Naive thymus-derived CD4-positive, alpha-beta T cell (primary cell): ENCODE measurements at regions not wholly inside any gene's neighbourhood (a gene's known extent, or its start where the extent isn't known, plus 50 kb on each side); places are given as distances from the start of the nearest gene placed in this dataset.

Source experiments
- ATAC-seq: fragments of 150-1000 bp; cut with Tn5 transposase; 2 replicates; pipeline ENCODE4 v1.10.0; 2021; ENCODE audit warnings: mild to moderate bottlenecking, moderate library complexity
- CTCF ChIA-PET: fragments of 350-600 bp; sonication (Branson Sonifier 250); formaldehyde crosslinking; loops from one replicate; lab custom pipeline; 2021; ENCODE audit warnings: antibody characterized with exemption; lab: Charles Lee
- POLR2A ChIA-PET: fragments of 350-600 bp; sonication (Branson Sonifier 250); formaldehyde crosslinking; loops from one replicate; lab custom pipeline; 2021; ENCODE audit warnings: antibody characterized with exemption, inconsistent platforms; lab: Charles Lee
- DNase-seq, 9 donors: peaks; one replicate each; pipeline versions ENCODE4 v3.0.0 to v3.0.0-alpha.2; 2020 to 2022; ENCODE audit warnings: mixed read lengths in 1 of 9
- H3K27ac ChIP-seq: one replicate; pipeline ENCODE4 v1.7.0; 2013; ENCODE audit warnings: mild to moderate bottlenecking, low read depth, low read length, moderate library complexity
- H3K27me3 ChIP-seq, 2 donors: one replicate each; pipeline ENCODE4 v1.7.0; 2013; ENCODE audit warnings: low read length in 2 of 2, mild to moderate bottlenecking in 2 of 2, moderate library complexity in 2 of 2; ENCODE audit not compliant: control insufficient read depth in 2 of 2, insufficient read depth in 2 of 2
- H3K36me3 ChIP-seq, 3 experiments: 1 replicate in 2 of 3; 2 replicates in 1 of 3; pipeline ENCODE4 v1.7.0; 2013; ENCODE audit warnings: low read length in 3 of 3, mild to moderate bottlenecking in 3 of 3, moderate library complexity in 1 of 3; ENCODE audit not compliant: insufficient read depth in 3 of 3, control insufficient read depth in 2 of 3
- H3K4me1 ChIP-seq, 2 donors: one replicate each; pipeline ENCODE4 v1.7.0; 2013; ENCODE audit warnings: low read length in 2 of 2, mild to moderate bottlenecking in 2 of 2, moderate library complexity in 1 of 2; ENCODE audit not compliant: control insufficient read depth in 2 of 2, insufficient read depth in 2 of 2
- H3K4me3 ChIP-seq: 2 replicates; pipeline ENCODE4 v1.7.0; 2013; ENCODE audit warnings: mild to moderate bottlenecking, low read length
- H3K9me3 ChIP-seq, 3 experiments: 1 replicate in 2 of 3; 2 replicates in 1 of 3; pipeline ENCODE4 v1.7.0; 2013; ENCODE audit warnings: low read length in 3 of 3; ENCODE audit not compliant: control insufficient read depth in 2 of 3
- H3K27ac Mint-ChIP-seq, 9 donors: one replicate each; pipeline ENCODE4 v1.8.0; 2020 to 2022; ENCODE audit warnings: mixed read lengths in 9 of 9, mild to moderate bottlenecking in 8 of 9, moderate library complexity in 5 of 9, inconsistent platforms in 2 of 9
- H3K27me3 Mint-ChIP-seq, 5 donors: one replicate each; pipeline ENCODE4 v1.8.0; 2021 to 2022; ENCODE audit warnings: mixed read lengths in 5 of 5, mild to moderate bottlenecking in 1 of 5
- H3K36me3 Mint-ChIP-seq, 5 donors: one replicate each; pipeline ENCODE4 v1.8.0; 2020 to 2022; ENCODE audit warnings: mixed read lengths in 5 of 5, mild to moderate bottlenecking in 3 of 5, inconsistent platforms in 1 of 5
- H3K4me1 Mint-ChIP-seq, 7 donors: one replicate each; pipeline ENCODE4 v1.8.0; 2020 to 2022; ENCODE audit warnings: mixed read lengths in 7 of 7, mild to moderate bottlenecking in 3 of 7, inconsistent platforms in 1 of 7
- H3K4me3 Mint-ChIP-seq, 10 donors: one replicate each; pipeline ENCODE4 v1.8.0; 2020 to 2022; ENCODE audit warnings: mild to moderate bottlenecking in 10 of 10, mixed read lengths in 10 of 10, moderate library complexity in 6 of 10, inconsistent platforms in 2 of 10
- H3K9me3 Mint-ChIP-seq, 11 donors: one replicate each; pipeline ENCODE4 v1.8.0; 2020 to 2022; ENCODE audit warnings: mixed read lengths in 11 of 11, mild to moderate bottlenecking in 4 of 11, inconsistent platforms in 1 of 11, moderate library complexity in 1 of 11
- intact Hi-C, 2 donors: fragments of 100-400 bp; cut with micrococcal nuclease; formaldehyde crosslinking; loops; one replicate each; pipeline ENCODE4 v1.15.1; 2023

GRCh38 chr3:1661839-1662238 lies 436.8 kb upstream of the CNTN4 start:
- Histone ChIP-seq H3K9me3 (no peaks in the 10 kb centered on the region), H3K4me1 (no peaks in the 10 kb centered on the region), H3K36me3 (no peaks in the 10 kb centered on the region), H3K4me3 (no peak overlapping the region), H3K27ac (no peak overlapping the region), H3K27me3 (no peaks in the 10 kb centered on the region)
- no peaks in the 10 kb centered on the region for H3K4me1 Mint-ChIP-seq
- DNase-seq, result no peak
- no peak for ATAC-seq
- H3K9me3 Mint-ChIP-seq, result peaks cover 0 to 21% (median 4%) of the 10 kb centered on the region in 11 donors
- ChIA-PET POLR2A (no interaction called here), CTCF (no interaction called here)
- H3K27me3 Mint-ChIP-seq, result no peaks in the 10 kb centered on the region
- intact Hi-C loops, result no loop called here
- no peaks in the 10 kb centered on the region for H3K36me3 Mint-ChIP-seq
- no peak overlapping the region for H3K4me3 Mint-ChIP-seq
- H3K27ac Mint-ChIP-seq, result no peak overlapping the region

- intact Hi-C loops, result no loop called here
- POLR2A ChIA-PET, result no interaction called here
- Mint-ChIP-seq H3K36me3 (no peaks in the 10 kb centered on the region), H3K4me3 (no peak overlapping the region), H3K9me3 (peaks cover 0 to 19% (median 3%) of the 10 kb centered on the region in 11 donors), H3K4me1 (no peaks in the 10 kb centered on the region), H3K27ac (no peak overlapping the region), H3K27me3 (no peaks in the 10 kb centered on the region)
- no peaks in the 10 kb centered on the region for H3K27me3 ChIP-seq
- H3K4me3 ChIP-seq, result no peak overlapping the region
- no peak overlapping the region for H3K27ac ChIP-seq
- no peaks in the 10 kb centered on the region for H3K9me3 ChIP-seq
- CTCF ChIA-PET, result no interaction called here
- DNase-seq (no peak), ATAC-seq (no peak)
- no peaks in the 10 kb centered on the region for H3K4me1 ChIP-seq
- H3K36me3 ChIP-seq, result no peaks in the 10 kb centered on the region
These were observed 434.4 kb upstream of the CNTN4 start for GRCh38 chr3:1664266-1664665.

GRCh38 chr3:1666865-1667264 lies 431.8 kb upstream of the CNTN4 start:
- Mint-ChIP-seq H3K36me3 (no peaks in the 10 kb centered on the region), H3K4me1 (no peaks in the 10 kb centered on the region), H3K4me3 (no peak overlapping the region), H3K27me3 (no peaks in the 10 kb centered on the region), H3K27ac (no peak overlapping the region), H3K9me3 (peaks cover 0 to 14% (median 3%) of the 10 kb centered on the region in 11 donors)
- Histone ChIP-seq H3K36me3 (no peaks in the 10 kb centered on the region), H3K4me3 (no peak overlapping the region), H3K27ac (no peak overlapping the region), H3K4me1 (no peaks in the 10 kb centered on the region), H3K9me3 (no peaks in the 10 kb centered on the region), H3K27me3 (no peaks in the 10 kb centered on the region)
- no peak for ATAC-seq
- ChIA-PET CTCF (no interaction called here), POLR2A (no interaction called here)
- intact Hi-C loops, result no loop called here
- no peak for DNase-seq

- Mint-ChIP-seq H3K27ac (no peak overlapping the region), H3K4me3 (no peak overlapping the region), H3K27me3 (no peaks in the 10 kb centered on the region), H3K36me3 (no peaks in the 10 kb centered on the region), H3K4me1 (no peaks in the 10 kb centered on the region), H3K9me3 (peaks cover 2 to 18% (median 10%) of the 10 kb centered on the region in 11 donors)
- ChIA-PET POLR2A (no interaction called here), CTCF (no interaction called here)
- DNase-seq (no peak), ATAC-seq (no peak)
- Histone ChIP-seq H3K36me3 (no peaks in the 10 kb centered on the region), H3K27ac (no peak overlapping the region), H3K9me3 (no peaks in the 10 kb centered on the region), H3K27me3 (no peaks in the 10 kb centered on the region), H3K4me1 (no peaks in the 10 kb centered on the region), H3K4me3 (no peak overlapping the region)
- intact Hi-C loops, result no loop called here
These were observed 421.0 kb upstream of the CNTN4 start for GRCh38 chr3:1677576-1678156.

- POLR2A ChIA-PET, result no interaction called here
- Histone ChIP-seq H3K36me3 (no peaks in the 10 kb centered on the region), H3K9me3 (no peaks in the 10 kb centered on the region), H3K4me1 (no peaks in the 10 kb centered on the region), H3K27ac (no peak overlapping the region), H3K4me3 (no peak overlapping the region), H3K27me3 (no peaks in the 10 kb centered on the region)
- Mint-ChIP-seq H3K4me1 (no peaks in the 10 kb centered on the region), H3K4me3 (no peak overlapping the region), H3K27me3 (no peaks in the 10 kb centered on the region), H3K36me3 (no peaks in the 10 kb centered on the region), H3K9me3 (peaks cover 0 to 20% (median 3%) of the 10 kb centered on the region in 11 donors), H3K27ac (no peak overlapping the region)
- DNase-seq (no peak), ATAC-seq (no peak)
- CTCF ChIA-PET, result no interaction called here
- intact Hi-C loops, result no loop called here
These were observed 406.2 kb upstream of the CNTN4 start for GRCh38 chr3:1692428-1692827.

GRCh38 chr3:1693145-1693544 lies 405.5 kb upstream of the CNTN4 start:
- no peaks in the 10 kb centered on the region for H3K4me1 Mint-ChIP-seq
- no peaks in the 10 kb centered on the region for H3K27me3 Mint-ChIP-seq
- Histone ChIP-seq H3K4me1 (no peaks in the 10 kb centered on the region), H3K36me3 (no peaks in the 10 kb centered on the region), H3K9me3 (no peaks in the 10 kb centered on the region), H3K4me3 (no peak overlapping the region), H3K27ac (no peak overlapping the region), H3K27me3 (no peaks in the 10 kb centered on the region)
- H3K9me3 Mint-ChIP-seq, result peaks cover 0 to 19% (median 3%) of the 10 kb centered on the region in 11 donors
- ATAC-seq (no peak), DNase-seq (no peak)
- H3K4me3 Mint-ChIP-seq, result no peak overlapping the region
- ChIA-PET POLR2A (no interaction called here), CTCF (no interaction called here)
- no peaks in the 10 kb centered on the region for H3K36me3 Mint-ChIP-seq
- intact Hi-C loops, result no loop called here
- no peak overlapping the region for H3K27ac Mint-ChIP-seq

- Histone ChIP-seq H3K36me3 (no peaks in the 10 kb centered on the region), H3K27ac (no peak overlapping the region), H3K4me1 (no peaks in the 10 kb centered on the region), H3K9me3 (peaks cover 0 to 6% (median 0%) of the 10 kb centered on the region in 3 experiments), H3K27me3 (no peaks in the 10 kb centered on the region), H3K4me3 (no peak overlapping the region)
- ChIA-PET CTCF (no interaction called here), POLR2A (no interaction called here)
- intact Hi-C loops, result no loop called here
- no peak for ATAC-seq
- Mint-ChIP-seq H3K9me3 (peaks cover 0 to 6% (median 2%) of the 10 kb centered on the region in 11 donors), H3K27me3 (no peaks in the 10 kb centered on the region), H3K36me3 (no peaks in the 10 kb centered on the region), H3K27ac (no peak overlapping the region), H3K4me1 (no peaks in the 10 kb centered on the region), H3K4me3 (no peak overlapping the region)
- DNase-seq, result no peak
These were observed 401.9 kb upstream of the CNTN4 start for GRCh38 chr3:1696669-1697275.
